DND-41 (cell line): ENCODE measurements at regions not wholly inside any gene's neighbourhood (a gene's known extent, or its start where the extent isn't known, plus 50 kb on each side); places are given as distances from the start of the nearest gene placed in this dataset.

ENCODE experiments used
- ATAC-seq: fragments of 200-7000 bp; cut with Tn5 transposase; 3 replicates; pipeline ENCODE4 v1.9.1; 2021; ENCODE audit warnings: low read depth; ENCODE audit not compliant: insufficient read depth
- DNase-seq: peaks from one replicate; pipeline ENCODE4 v3.0.0-alpha.2; 2020
- H2AFZ ChIP-seq: 2 replicates; pipeline ENCODE4 v1.6.0; 2012; ENCODE audit warnings: low read depth, low read length
- H3K27ac ChIP-seq: 2 replicates; pipeline ENCODE4 v1.5.1; 2012; ENCODE audit warnings: low read length, inconsistent platforms
- H3K27me3 ChIP-seq: fragments of 200-600 bp; sonication (generic); 2 replicates; pipeline ENCODE4 v1.6.0; 2012; ENCODE audit warnings: low read length, mild to moderate bottlenecking, inconsistent platforms; ENCODE audit not compliant: insufficient read depth, poor library complexity
- H3K36me3 ChIP-seq: 2 replicates; pipeline ENCODE4 v1.5.1; 2012; ENCODE audit warnings: low read length, inconsistent platforms; ENCODE audit not compliant: insufficient read depth
- H3K4me1 ChIP-seq: 2 replicates; pipeline ENCODE4 v1.5.1; 2012; ENCODE audit warnings: mild to moderate bottlenecking, low read length; ENCODE audit not compliant: insufficient read depth
- H3K4me2 ChIP-seq: 2 replicates; pipeline ENCODE4 v1.6.0; 2012; ENCODE audit warnings: mild to moderate bottlenecking, moderate library complexity, low read length, inconsistent platforms; ENCODE audit not compliant: insufficient read depth
- H3K4me3 ChIP-seq, 2 experiments: fragments of 200-600 bp in 1 of 2; shearing (Covaris generic) in 1 of 2; 2 replicates each; pipeline ENCODE4 v1.5.1; 2012 to 2016; ENCODE audit warnings: inconsistent platforms in 2 of 2, low read length in 2 of 2, mild to moderate bottlenecking in 2 of 2, low read depth in 1 of 2, moderate library complexity in 1 of 2
- H3K79me2 ChIP-seq: 2 replicates; pipeline ENCODE4 v1.6.0; 2012; ENCODE audit warnings: low read length, inconsistent platforms; ENCODE audit not compliant: insufficient read depth
- H3K9ac ChIP-seq: 2 replicates; pipeline ENCODE4 v1.6.0; 2012; ENCODE audit warnings: low read depth, mild to moderate bottlenecking, inconsistent platforms, low read length, moderate library complexity
- H3K9me3 ChIP-seq: 2 replicates; pipeline ENCODE4 v1.5.1; 2012; ENCODE audit warnings: low read length, moderate library complexity, mild to moderate bottlenecking, inconsistent platforms; ENCODE audit not compliant: insufficient read depth, severe bottlenecking
- H4K20me1 ChIP-seq: 2 replicates; pipeline ENCODE4 v1.6.0; 2012; ENCODE audit warnings: low read length; ENCODE audit not compliant: insufficient read depth
- CTCF ChIP-seq: IDR thresholded peaks from 2 replicates; pipeline ENCODE4 v1.5.1; 2012; ENCODE audit warnings: borderline replicate concordance, low read length, moderate library complexity, mild to moderate bottlenecking; ENCODE audit not compliant: poor library complexity, severe bottlenecking; ENCODE audit errors: extremely low read depth
- EZH2 ChIP-seq: IDR thresholded peaks from 3 replicates; pipeline ENCODE4 v1.6.1; 2012; ENCODE audit warnings: borderline replicate concordance, low read depth, mild to moderate bottlenecking, moderate library complexity, low read length, inconsistent platforms; ENCODE audit not compliant: severe bottlenecking

- Histone ChIP-seq H3K27ac (no peak overlapping the region), H3K27me3 (no peaks in the 10 kb centered on the region), H3K36me3 (no peaks in the 10 kb centered on the region), H2AFZ (no peak overlapping the region), H3K4me3 (no peak overlapping the region), H3K79me2 (no peaks in the 10 kb centered on the region), H3K4me1 (no peaks in the 10 kb centered on the region), H3K9ac (no peak overlapping the region), H3K9me3 (no peaks in the 10 kb centered on the region), H4K20me1 (no peaks in the 10 kb centered on the region), H3K4me2 (no peak overlapping the region)
- no peak for TF ChIP-seq EZH2
- no peak for TF ChIP-seq CTCF
- ATAC-seq (no peak), DNase-seq (no peak)
Observed at GRCh38 chrX:84690228-84690627, 188.0 kb upstream of the HDX start.

GRCh38 chrX:84709987-84710386 lies 207.7 kb upstream of the HDX start:
- no peak overlapping the region for H3K4me2 ChIP-seq

GRCh38 chrX:84710611-84711010 lies 208.4 kb upstream of the HDX start:
- ATAC-seq = no peak
- H3K9me3 ChIP-seq = no peaks in the 10 kb centered on the region
- no peak overlapping the region for H3K4me3 ChIP-seq
- no peaks in the 10 kb centered on the region for H3K79me2 ChIP-seq
- no peaks in the 10 kb centered on the region for H3K36me3 ChIP-seq
- no peaks in the 10 kb centered on the region for H4K20me1 ChIP-seq
- H2AFZ ChIP-seq = no peak overlapping the region
- no peak overlapping the region for H3K27ac ChIP-seq
- TF ChIP-seq CTCF (no peak), EZH2 (no peak)
- H3K27me3 ChIP-seq = no peaks in the 10 kb centered on the region
- no peak for DNase-seq
- H3K9ac ChIP-seq = no peak overlapping the region
- no peaks in the 10 kb centered on the region for H3K4me1 ChIP-seq
- H3K4me2 ChIP-seq = no peak overlapping the region

More at GRCh38 chrX:84709987-84710386, 207.7 kb upstream of the HDX start:
- Histone ChIP-seq H3K4me3 (no peak overlapping the region), H3K36me3 (no peaks in the 10 kb centered on the region), H4K20me1 (no peaks in the 10 kb centered on the region), H3K27me3 (no peaks in the 10 kb centered on the region), H3K9ac (no peak overlapping the region), H3K79me2 (no peaks in the 10 kb centered on the region), H3K27ac (no peak overlapping the region), H3K4me1 (no peaks in the 10 kb centered on the region), H2AFZ (no peak overlapping the region), H3K9me3 (no peaks in the 10 kb centered on the region)
- no peak for ATAC-seq
- TF ChIP-seq EZH2 = no peak
- no peak for DNase-seq

- ATAC-seq (no peak), DNase-seq (no peak)
- Histone ChIP-seq H2AFZ (no peak overlapping the region), H3K27ac (no peak overlapping the region), H3K27me3 (no peaks in the 10 kb centered on the region), H3K9ac (no peak overlapping the region), H3K4me2 (no peak overlapping the region), H3K36me3 (no peaks in the 10 kb centered on the region), H3K79me2 (no peaks in the 10 kb centered on the region), H3K9me3 (no peaks in the 10 kb centered on the region), H3K4me3 (no peak overlapping the region), H4K20me1 (no peaks in the 10 kb centered on the region), H3K4me1 (no peaks in the 10 kb centered on the region)
- TF ChIP-seq EZH2 (no peak), CTCF (no peak)
Observed at GRCh38 chrX:84712621-84713020, 210.4 kb upstream of the HDX start.
